AG04450 (cell line): ENCODE measurements at regions not wholly inside any gene's neighbourhood (a gene's known extent, or its start where the extent isn't known, plus 50 kb on each side); places are given as distances from the start of the nearest gene placed in this dataset.

Experiments
- CTCF ChIA-PET: fragments of 300-600, 350-600 bp; formaldehyde crosslinking; extraction: SDS; loops from one replicate; lab custom pipeline; 2022; ENCODE audit warnings: antibody characterized with exemption, inconsistent platforms; lab: Charles Lee
- POLR2A ChIA-PET: fragments of 350-600 bp; formaldehyde crosslinking; extraction: SDS; loops from one replicate; lab custom pipeline; 2021; ENCODE audit warnings: antibody characterized with exemption, inconsistent platforms; lab: Yijun Ruan, JAX
- DNase-seq: peaks from one replicate; pipeline ENCODE4 v3.0.0-alpha.2; 2011; ENCODE audit warnings: low read depth, low spot score
- H3K27ac ChIP-seq: one replicate; pipeline ENCODE4 v1.5.1; 2012; ENCODE audit warnings: low read depth, low read length, control low read depth
- H3K27me3 ChIP-seq: one replicate; pipeline ENCODE4 v1.6.0; 2012; ENCODE audit warnings: low read length; ENCODE audit not compliant: control insufficient read depth, insufficient read depth
- H3K4me3 ChIP-seq: 2 replicates; pipeline ENCODE4 v1.5.1; 2011; ENCODE audit warnings: mild to moderate bottlenecking, low read depth, low read length, control low read depth
- H3K9me3 ChIP-seq: 2 replicates; pipeline ENCODE4 v1.5.1; 2012; ENCODE audit warnings: low read length; ENCODE audit not compliant: control insufficient read depth, insufficient read depth
- TF ChIP-seq, protein P1 (sequence below): IDR thresholded peaks from 2 replicates; pipeline ENCODE4 v1.5.1; 2011; ENCODE audit warnings: low read depth, low read length, control low read depth, inconsistent platforms

DNA sequence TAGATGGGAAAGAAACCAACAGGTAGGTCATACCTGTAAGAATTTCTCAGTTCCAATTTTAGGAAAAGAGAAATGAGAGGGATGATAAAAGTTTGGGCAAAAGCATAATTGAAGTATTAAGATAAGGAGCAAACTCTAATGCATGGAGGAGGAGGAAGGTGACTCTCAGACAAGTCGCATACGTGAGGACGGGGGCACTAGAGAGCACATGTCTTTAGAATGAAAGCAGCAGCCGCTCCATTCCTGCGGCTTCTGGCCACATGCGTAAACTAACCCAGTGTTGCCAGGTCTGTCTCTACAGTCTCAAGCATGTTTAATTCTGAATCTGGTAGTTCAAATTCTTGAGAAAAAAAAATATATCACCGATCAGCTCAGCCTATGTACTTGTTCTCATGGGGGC is 371.5 kb upstream of the SLC30A5 start:
- Histone ChIP-seq H3K9me3 (no peaks in the 10 kb centered on the region), H3K27me3 (no peaks in the 10 kb centered on the region), H3K27ac (no peak overlapping the region), H3K4me3 (no peak overlapping the region)
- CTCF ChIA-PET = no interaction called here
- POLR2A ChIA-PET = no interaction called here
- TF ChIP-seq, protein P1, sequence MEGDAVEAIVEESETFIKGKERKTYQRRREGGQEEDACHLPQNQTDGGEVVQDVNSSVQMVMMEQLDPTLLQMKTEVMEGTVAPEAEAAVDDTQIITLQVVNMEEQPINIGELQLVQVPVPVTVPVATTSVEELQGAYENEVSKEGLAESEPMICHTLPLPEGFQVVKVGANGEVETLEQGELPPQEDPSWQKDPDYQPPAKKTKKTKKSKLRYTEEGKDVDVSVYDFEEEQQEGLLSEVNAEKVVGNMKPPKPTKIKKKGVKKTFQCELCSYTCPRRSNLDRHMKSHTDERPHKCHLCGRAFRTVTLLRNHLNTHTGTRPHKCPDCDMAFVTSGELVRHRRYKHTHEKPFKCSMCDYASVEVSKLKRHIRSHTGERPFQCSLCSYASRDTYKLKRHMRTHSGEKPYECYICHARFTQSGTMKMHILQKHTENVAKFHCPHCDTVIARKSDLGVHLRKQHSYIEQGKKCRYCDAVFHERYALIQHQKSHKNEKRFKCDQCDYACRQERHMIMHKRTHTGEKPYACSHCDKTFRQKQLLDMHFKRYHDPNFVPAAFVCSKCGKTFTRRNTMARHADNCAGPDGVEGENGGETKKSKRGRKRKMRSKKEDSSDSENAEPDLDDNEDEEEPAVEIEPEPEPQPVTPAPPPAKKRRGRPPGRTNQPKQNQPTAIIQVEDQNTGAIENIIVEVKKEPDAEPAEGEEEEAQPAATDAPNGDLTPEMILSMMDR = no peak
- DNase-seq = no peak

DNA sequence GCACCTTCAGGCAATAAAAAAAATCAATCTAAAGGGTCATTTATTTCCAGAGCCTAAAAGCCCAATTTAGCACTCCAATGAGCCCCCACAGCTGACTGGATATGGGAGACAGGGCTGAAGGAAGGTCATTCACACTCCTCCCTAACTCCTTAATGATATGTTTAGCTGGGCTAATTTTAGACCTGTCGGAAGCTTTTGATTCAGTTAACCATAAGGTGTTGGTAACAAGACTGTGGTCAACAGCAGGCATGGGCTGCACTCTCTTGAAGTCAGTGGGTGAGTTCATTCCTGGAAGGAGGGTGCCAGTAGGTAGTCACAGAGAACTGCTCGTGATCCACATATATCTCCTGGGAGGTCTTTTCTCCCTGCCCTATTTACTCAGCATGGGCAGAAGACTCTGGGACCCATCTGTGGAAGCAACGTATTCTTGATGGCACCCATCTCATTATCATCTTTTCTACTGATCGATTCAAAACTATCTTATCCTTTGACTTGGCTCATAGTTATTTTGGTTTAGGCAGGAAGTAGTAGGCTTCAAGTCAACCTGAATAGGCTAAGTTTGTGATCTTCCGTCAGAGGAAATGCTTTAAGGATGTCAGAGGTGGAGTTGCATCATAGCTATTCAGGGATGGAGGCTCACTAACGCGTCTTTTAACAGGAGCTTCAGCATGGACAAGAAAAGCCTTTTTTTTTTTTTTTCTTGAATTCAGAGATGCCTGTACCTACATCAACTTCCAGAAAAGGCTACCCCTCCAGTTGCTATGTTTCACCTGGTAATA is 367.7 kb upstream of the SLC30A5 start:
- no peak for DNase-seq
- H3K27ac ChIP-seq = no peak overlapping the region
- no peaks in the 10 kb centered on the region for H3K9me3 ChIP-seq
- POLR2A ChIA-PET = no interaction called here
- H3K27me3 ChIP-seq = no peaks in the 10 kb centered on the region
- CTCF ChIA-PET = no interaction called here
- TF ChIP-seq, protein P1 = no peak
- H3K4me3 ChIP-seq = no peak overlapping the region

DNA sequence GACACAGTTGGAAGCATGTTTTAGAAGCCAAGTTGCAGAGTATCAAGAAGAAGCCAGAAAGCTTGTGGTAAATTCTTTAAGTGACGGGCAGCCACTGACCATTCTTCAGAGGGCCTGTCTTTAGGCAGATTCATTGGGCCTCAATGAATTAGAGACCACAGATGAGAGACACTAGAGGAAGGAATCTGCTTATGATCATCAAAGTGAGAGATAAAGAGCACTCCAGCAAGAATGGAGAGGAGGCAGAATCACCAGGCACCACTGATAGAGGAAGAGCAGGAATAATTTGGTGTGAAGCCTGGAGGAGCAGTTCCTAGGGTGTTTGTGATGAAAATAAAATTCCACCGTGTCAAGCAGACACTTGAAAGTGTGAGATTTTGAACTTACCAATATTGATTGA is 365.9 kb upstream of the SLC30A5 start:
- ChIA-PET CTCF (no interaction called here), POLR2A (no interaction called here)
- TF ChIP-seq, protein P1 = no peak
- H3K27ac ChIP-seq = no peak overlapping the region
- no peak overlapping the region for H3K4me3 ChIP-seq
- no peak for DNase-seq
- no peaks in the 10 kb centered on the region for H3K27me3 ChIP-seq
- H3K9me3 ChIP-seq = no peaks in the 10 kb centered on the region

DNA sequence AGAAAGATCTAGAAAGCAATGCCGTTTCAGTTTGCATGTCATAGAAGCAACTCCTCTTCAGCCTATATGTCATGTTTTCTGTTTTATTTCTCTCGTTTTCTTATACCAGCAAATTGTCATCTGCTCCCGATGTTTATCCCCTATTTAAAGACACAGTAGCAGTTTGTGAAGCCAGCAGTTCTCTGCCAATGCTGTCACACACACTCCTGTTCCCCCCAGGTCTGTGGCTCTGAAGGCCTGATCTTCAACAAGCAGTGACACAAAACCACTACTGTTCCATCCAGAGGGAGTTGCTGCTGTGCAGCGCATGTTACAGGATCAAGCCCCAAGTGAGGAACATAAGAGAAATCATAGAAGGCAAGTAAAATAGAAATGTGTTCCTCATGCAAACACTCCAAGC is 364.1 kb upstream of the SLC30A5 start:
- Histone ChIP-seq H3K27ac (no peak overlapping the region), H3K9me3 (no peaks in the 10 kb centered on the region), H3K4me3 (no peak overlapping the region), H3K27me3 (no peaks in the 10 kb centered on the region)
- ChIA-PET CTCF (no interaction called here), POLR2A (no interaction called here)
- DNase-seq = no peak
- TF ChIP-seq, protein P1 = no peak

DNA sequence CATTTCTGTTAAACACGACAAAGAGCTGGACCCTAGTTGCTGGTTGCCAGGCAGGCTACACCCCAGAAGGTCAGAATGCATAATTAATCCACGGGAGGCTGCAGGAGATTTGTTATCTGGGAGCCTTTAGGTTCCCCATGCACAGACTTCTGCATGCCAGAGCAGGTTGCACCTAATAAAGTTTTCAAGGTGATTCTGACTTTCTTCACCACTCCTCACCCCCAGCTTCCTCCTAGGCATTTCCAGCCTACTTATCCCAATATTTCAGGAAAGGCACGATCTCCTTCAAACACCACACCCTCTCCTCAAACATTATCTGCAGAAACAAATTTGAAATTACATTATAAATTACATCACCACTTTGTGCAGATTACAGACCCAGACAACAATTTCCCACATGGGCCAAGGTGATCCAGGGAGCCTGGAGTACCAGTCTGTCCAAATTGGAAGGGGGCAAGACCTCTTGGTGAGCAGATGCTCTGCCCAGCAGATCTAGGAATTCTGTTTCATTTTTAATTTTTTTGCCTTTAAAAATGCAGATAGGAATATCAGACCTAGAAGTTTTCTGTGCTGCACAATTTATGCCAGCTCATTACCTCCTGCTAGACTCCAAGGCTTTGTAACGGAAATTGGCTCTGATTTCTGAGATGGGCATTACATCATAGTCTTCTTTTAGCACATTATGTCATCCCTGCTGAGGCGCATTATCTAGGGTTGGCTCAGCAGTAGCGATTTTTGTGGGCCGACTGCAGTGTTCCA is 363.4 kb upstream of the SLC30A5 start:
- DNase-seq = peak; percentile 33
- Histone ChIP-seq H3K4me3 (no peak overlapping the region), H3K27me3 (no peaks in the 10 kb centered on the region), H3K9me3 (no peaks in the 10 kb centered on the region), H3K27ac (no peak overlapping the region)
- ChIA-PET POLR2A (no interaction called here), CTCF (no interaction called here)
- TF ChIP-seq, protein P1 = no peak
